Islet precursor cell (in vitro differentiated cells): ENCODE measurements at regions not wholly inside any gene's neighbourhood (a gene's known extent, or its start where the extent isn't known, plus 50 kb on each side); places are given as distances from the start of the nearest gene placed in this dataset.
A peak's percentile ranks its signal among the peaks of the same experiment; 100 is the strongest.
"Not testable (repeated sequence)": the region's sequence is repeated elsewhere in the genome, so short reads cannot be mapped to it uniquely, and the experiment has no call there.

Experiments
- DNase-seq: peaks from one replicate; pipeline ENCODE4 v3.0.0-alpha.2; 2018

- DNase-seq: not testable (repeated sequence)
Measured at GRCh38 chr9:41075671-41076070, 52.8 kb downstream of the FOXD4L6 start.

- DNase-seq: peak; percentile 73
Measured at GRCh38 chr9:41074356-41074942, 54.0 kb downstream of the FOXD4L6 start.

- DNase-seq: not testable (repeated sequence)
Measured at GRCh38 chr9:41073471-41074243, 54.8 kb downstream of the FOXD4L6 start.

GRCh38 chr9:41064125-41064795 lies 64.2 kb downstream of the FOXD4L6 start:
- not testable (repeated sequence) for DNase-seq

GRCh38 chr9:41063243-41063642 lies 65.2 kb downstream of the FOXD4L6 start:
- DNase-seq: not testable (repeated sequence)

- DNase-seq: not testable (repeated sequence)
Measured at GRCh38 chr9:41059603-41060002, 68.9 kb downstream of the FOXD4L6 start.

GRCh38 chr9:41053666-41054363 lies 74.7 kb downstream of the FOXD4L6 start:
- DNase-seq: not testable (repeated sequence)

- DNase-seq: not testable (repeated sequence)
Measured at GRCh38 chr9:41048672-41049071, 79.8 kb downstream of the FOXD4L6 start.

GRCh38 chr9:41047792-41048191 lies 80.7 kb downstream of the FOXD4L6 start:
- not testable (repeated sequence) for DNase-seq

GRCh38 chr9:41044930-41045329 lies 83.6 kb downstream of the FOXD4L6 start:
- not testable (repeated sequence) for DNase-seq

- not testable (repeated sequence) for DNase-seq
Measured at GRCh38 chr9:41043433-41043832, 85.0 kb downstream of the FOXD4L6 start.

GRCh38 chr9:41042111-41042510 lies 86.4 kb downstream of the FOXD4L6 start:
- DNase-seq: not testable (repeated sequence)

GRCh38 chr9:41040705-41041342 lies 87.7 kb downstream of the FOXD4L6 start:
- DNase-seq: not testable (repeated sequence)

- not testable (repeated sequence) for DNase-seq
Measured at GRCh38 chr9:41035276-41035675, 93.2 kb downstream of the FOXD4L6 start.

GRCh38 chr9:41034699-41035197 lies 93.7 kb downstream of the FOXD4L6 start:
- not testable (repeated sequence) for DNase-seq

- DNase-seq: not testable (repeated sequence)
Measured at GRCh38 chr9:41033877-41034276, 94.6 kb downstream of the FOXD4L6 start.

GRCh38 chr9:41033360-41033759 lies 95.1 kb downstream of the FOXD4L6 start:
- DNase-seq: not testable (repeated sequence)

GRCh38 chr9:41026912-41027676 lies 101.4 kb downstream of the FOXD4L6 start:
- DNase-seq: peak; percentile 54

- not testable (repeated sequence) for DNase-seq
Measured at GRCh38 chr9:41022365-41022764, 106.1 kb downstream of the FOXD4L6 start.

- DNase-seq: not testable (repeated sequence)
Measured at GRCh38 chr9:41019858-41020562, 108.5 kb downstream of the FOXD4L6 start.

GRCh38 chr9:41018948-41019347 lies 109.5 kb downstream of the FOXD4L6 start:
- not testable (repeated sequence) for DNase-seq
